NCI-H2227 treated with DMSO at 0.1 percent for 48 hours (cell line): ENCODE measurements at regions not wholly inside any gene's neighbourhood (a gene's known extent, or its start where the extent isn't known, plus 50 kb on each side); places are given as distances from the start of the nearest gene placed in this dataset.

Experiments used
- DNase-seq: peaks from one replicate; lab custom pipeline; 2025; lab: John Stamatoyannopoulos, UW

DNA sequence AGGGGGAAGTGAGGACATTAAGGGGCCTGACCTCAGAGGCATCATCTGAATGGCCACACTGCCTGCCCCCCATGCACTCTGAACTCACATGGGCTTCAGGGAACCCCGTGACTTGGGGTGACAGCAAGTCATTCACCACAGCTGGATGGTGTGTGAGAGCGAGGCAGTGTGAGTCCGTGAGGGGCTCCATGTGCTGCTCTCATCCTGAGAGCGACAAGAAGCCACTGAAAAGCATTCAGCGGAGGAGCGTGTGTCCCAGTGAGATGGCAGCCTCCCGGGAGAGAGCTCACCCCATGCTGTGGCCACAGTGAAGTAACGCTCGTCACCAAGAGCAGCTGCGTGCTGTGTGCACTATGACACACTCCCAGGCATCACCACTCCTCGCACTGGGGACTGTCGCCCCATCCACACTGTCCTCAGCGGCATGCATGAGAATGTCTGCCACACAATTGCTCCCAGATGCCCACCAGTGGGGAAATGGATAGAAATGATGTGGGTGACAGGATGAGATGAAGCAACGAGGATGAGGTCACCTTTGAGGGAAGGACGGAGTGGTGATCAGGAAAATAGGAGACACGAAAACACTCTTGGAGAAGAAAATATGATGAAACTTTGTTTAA lies 213.0 kb upstream of the RAB6C start:
- DNase-seq: no peak

DNA sequence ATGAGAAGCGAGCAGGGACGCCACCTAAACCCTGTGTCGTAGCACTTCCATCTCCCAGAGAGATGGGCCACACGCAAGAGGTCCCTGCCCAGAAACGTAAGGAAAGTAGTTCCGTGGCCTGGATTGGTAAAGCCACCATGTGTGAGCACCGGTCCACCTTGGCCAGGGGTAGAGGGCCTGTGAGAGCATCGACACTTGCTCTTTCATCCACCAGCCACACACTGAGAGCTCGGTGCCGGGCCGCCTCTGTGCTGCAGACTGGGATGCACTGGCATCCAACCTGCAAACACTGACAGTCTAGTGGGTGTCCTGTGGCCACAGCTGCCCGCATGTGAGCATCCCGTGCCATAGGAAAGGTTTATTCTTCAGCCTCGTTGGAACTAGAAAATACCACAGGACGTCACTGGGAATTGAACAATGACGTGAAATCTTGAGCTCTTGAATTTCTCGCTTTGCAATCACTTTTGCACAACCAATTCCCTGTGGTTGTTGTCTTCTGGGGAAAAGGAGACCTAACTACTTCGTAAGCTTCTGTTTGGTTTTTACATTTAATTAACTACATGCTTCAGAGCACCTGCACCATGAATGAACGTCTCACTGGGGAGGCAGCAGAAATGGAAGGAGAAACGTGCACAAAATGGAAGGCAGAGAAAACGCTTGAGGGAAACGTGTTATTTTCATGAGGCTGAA lies 212.0 kb upstream of the RAB6C start:
- DNase-seq: no peak

DNA sequence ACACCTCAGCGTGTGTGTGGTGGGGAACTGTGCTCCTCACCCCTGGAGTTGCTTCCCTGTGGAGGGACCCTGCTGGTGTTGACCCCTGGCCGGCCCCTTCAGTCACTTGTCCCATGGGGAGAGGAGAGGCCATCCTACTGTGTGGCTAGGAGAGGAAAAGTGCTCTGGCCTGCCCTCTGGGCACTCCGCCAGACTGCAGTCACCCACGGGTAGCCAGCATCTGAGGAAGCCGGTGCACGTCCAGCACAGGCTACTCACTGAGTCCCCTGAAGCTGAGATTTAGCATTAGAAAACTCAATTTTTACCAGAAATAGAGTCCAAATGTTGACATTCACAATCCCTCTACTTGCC lies 211.5 kb upstream of the RAB6C start:
- no peak for DNase-seq

DNA sequence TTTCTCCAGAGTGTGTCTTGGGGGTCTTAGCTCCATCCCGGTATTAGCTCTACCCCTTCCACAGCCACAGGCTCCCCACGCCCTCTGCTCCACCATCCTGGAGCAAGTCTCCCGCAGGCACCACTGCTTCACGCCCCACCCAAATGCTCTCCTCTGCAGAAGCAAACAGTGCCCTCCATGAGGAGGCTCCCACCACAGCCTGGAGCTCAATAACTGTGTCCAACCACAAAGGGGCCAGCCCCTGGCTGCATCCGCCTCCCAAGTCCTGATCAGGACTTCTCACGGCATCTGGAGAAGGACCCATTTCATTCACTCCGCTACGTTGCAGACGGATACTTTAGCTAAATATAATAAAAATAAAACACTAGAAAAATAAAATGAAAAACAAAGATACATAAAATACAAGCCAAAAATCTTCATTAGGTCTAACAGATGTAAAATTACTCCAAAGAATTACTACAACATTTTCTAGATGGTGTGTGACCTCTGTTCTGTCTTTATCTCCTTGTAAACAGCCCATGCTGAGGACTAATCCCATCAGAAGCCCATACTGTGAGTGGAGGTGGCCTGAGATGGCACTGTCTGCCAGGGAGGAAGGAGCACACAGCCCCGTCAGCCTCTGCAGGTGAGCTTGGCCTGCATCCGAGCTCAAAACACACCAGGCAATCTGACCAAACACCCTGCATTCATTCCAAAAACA lies 210.8 kb upstream of the RAB6C start:
- no peak for DNase-seq

DNA sequence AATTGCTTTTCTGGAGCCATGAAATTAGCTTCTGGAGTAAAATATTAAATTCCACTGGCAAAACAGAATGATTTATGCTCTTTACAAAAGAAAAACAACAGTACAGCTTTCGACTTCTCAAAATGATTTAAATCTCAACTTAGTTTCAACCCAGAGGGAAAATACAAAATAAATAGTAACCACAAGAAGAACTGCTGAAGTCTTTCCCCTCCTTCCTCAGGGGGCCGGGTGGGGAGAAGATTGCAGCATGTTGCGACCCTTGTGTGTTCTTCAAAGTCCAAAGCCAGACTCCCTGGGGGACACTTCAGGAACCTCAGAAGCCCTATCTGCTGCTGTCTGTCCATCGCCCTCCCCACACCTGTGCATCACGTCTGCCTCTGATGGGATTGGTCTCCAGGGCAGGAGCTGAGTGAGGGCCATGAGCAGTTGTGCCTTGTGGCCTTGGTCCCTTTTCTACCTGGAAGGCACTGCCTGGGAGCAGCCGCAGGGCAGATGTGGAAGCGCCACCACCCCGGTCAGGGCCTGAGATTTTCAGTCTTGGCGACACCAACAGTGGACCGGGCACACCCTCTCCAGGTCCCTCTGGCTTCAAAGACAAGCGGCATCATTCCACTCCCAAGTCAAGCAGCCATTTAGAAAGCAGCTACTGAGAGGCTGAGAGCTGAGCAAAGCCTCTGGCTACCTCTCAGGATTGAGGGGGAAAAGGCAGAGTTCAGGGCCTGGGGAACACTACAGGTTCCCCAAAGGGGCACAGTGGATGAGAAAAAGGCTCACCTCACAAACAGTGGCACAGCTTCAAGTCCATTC lies 210.1 kb upstream of the RAB6C start:
- DNase-seq: no peak

DNA sequence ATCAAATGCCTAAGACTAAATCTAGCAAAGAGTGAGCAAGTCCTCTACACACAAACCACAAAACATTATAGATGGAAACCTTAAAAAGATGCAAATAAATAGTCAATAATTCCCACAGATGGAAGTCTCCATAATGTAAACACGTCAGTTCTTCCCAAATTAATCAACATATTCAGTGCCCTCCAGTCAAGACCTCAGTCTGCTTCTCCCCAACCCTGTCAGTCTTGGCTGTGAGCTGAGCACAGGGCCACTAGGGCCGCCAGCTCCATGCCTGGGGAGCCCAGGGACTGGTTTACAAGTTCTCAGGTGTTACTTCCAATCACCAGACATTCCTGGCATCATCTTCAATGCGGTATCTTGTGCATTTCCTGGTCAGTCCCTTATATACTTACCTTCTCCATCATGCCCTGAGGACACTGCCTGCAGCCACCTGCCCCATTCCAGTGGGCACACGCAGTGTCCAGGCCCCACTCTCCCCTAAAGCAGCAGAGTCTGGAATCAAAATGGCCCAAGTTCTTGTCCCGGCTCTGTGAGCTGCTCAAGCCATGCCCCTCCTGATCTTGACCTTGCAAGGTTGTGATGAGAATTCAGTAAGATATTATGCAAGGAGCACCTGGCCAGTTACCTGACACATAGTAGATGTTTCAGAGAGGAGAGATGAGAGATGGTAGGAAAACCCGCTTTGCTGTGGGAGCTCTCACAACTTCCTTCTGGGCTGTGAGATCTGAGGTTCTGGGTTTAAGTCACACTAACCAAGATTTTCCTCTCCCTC lies 207.9 kb upstream of the RAB6C start:
- no peak for DNase-seq

DNA sequence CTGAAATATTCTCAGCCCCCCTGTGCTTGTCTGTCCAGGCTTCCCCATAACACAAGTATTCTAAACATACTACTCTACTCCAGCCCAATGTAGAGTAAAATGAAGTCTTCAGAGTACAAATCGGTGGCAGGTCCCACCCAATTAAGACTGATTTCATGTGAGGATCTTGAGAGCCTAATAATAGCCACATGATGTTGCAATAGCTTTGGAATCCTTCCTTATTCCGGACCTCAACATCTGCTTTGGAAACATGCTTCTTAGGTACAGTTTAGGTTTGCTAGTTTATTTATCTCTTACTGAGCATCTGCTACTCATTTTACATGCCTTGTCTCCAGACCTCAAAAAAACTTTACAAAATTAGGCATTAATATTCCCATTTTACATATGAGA lies 207.3 kb upstream of the RAB6C start:
- no peak for DNase-seq

DNA sequence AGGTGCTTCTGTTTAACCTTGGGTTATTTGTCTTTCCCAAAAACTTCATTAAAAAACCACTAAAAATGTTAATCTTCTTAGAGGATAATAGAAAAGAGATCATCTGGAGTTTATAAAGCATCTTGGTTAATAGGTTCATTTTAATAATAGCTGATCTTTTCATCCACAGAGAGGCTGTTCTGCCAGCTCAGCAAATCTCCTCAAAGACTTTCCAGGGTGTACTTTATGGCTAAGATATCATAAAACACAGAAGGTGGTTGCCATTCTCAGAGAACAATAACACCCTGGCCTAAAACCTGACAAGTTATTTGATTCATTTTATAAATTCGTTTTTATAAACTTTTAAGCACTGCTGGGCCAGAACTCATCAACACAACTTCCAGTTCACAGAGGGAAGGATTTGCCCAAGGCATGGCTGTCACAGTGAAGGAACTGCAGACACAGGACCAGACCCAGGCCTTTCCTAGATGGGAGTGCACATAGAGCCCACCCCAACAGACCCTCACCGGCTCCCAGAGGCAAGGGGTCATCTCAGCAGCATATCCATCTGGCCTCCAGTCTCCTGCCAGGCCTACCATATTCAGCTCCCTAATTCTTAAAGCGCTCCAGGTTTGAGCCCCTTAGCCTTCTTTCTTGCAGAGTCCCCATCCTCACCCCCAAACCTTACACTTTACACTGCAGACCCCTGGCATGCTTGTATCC lies 203.4 kb upstream of the RAB6C start:
- DNase-seq: no peak

DNA sequence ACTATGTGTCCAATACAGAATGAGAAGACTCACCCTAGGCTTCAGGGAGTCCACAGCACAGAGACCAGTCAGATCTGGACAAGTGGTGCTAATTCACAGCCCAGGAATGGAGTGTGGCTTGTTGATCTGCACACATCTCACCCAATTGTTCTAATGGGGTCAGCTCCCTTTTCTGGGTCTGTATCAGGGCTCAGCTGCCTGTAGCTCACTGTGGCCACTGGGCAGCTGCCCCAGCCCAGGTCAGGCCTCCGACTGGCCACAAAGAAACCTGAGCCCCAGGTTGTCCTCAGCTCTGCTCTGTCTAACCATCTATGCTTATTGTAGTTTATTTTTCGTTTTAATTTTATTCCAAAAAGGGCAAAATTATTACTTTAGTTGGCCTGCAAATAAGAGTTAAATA lies 202.3 kb upstream of the RAB6C start:
- DNase-seq: no peak

DNA sequence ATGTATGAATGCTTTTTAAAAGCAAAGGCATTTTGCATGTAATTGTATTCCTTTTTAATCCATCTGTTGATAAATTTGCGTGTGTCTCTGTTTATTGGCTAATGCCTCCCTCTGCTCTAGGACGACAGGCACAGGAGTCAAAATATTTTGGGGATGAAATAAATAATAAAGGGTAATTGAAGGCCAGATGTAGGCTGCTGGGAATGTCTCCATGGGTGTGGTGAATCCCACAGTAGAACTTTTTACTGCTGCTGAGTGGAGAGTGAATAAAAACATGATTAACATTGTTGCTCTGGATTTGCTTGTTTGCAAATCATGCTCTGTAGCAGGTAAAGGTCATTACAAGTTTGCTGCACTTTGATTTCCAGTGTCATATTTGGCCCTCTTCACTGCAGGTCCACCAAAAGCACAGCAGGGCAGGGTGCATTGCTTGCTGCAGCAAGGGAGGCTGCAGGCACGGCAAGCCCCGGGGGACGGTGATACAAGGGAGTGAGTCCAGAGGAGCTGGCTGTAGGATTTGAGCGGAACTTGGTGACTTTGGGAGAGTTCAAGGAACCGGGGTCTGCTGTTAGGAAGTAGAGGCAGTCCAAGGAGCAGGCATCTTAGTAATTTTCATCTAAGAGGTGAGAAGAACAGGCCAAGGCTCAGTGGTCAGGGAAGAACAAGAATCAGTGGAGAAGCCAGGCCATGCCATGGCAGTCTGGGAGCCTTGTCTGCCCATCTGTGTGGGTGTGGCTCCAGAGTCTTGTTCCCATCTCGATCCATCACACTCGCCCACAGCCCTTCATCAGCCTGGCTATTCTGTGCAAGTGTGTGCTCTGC lies 201.5 kb upstream of the RAB6C start:
- DNase-seq: peak; percentile 8

DNA sequence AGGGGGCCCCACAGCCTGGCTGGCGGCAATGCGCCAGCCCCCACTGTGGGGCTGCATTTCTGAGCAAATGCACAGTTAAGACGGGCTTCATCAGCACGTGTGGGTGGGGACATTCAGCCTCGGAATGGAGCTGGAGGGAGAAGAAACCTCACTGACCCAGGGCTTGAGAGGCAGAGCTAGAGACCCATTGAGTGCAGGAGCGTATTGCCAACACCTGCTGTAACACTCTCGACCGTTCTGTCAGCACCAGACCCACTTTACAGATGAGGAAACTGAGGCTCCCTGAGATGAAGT lies 200.9 kb upstream of the RAB6C start:
- no peak for DNase-seq

DNA sequence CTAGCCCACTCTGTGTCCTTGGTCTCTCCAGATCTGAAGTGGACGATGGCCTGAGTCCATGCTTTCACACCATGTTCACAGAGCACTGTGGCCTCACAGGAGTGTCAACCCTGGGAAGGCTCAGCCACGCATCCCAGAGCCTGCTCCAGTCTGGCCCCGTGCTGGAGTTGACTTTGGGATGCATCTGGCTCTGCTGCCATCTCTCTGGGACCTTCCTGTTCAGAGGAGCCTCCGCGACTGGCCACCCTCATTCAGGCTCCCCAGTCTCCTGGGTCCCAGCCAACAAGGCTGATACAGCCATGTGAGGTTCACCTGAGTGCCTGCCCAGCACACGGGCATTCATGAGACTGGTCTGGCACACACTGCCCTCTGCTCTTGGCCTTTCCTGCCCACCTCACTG lies 199.7 kb upstream of the RAB6C start:
- DNase-seq: no peak

DNA sequence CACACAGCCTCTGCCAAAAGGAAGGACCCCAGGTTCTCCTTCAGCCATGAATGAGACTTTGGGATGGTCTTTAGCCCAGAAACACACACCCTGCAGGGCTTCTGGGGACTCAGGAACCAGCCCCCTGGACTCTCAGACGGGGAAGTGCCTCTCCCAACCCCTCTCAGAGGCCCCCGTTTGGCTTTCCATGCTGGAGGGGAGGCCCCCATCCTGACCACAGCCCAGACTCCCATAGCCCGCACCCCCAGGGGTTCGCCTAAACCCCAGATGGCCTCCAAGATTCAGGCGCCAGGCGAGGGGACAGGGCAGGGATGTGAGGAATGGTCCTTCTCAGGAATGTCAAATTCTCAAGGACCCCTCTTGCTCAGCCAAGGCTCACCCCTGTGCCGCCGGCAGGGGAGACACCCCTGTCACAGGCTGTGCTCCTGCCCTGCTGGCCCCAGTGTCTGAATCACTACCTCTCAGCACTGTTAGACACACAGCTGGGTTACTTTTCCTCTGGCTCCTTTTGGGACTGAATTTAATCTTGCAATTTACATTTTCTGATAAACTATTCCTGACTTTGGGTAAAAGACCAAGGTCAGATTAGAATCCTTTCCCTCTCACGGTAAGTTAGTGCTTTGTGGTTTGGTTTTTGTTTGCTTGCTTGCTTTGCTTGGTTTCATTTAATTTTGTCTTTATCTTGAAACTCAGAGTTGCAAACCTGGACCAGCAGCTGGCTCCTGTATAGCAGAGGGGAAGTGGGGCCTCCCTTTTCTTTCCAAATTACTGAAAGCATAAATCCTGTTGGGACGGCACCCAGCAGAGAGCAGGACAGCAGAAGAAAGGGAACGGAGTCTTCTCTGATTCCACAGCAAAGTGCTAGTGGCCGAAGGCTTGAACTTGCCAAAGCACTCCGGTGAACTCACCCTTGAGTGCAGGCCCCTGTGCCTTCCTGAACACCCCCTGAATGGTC lies 198.9 kb upstream of the RAB6C start:
- no peak for DNase-seq

DNA sequence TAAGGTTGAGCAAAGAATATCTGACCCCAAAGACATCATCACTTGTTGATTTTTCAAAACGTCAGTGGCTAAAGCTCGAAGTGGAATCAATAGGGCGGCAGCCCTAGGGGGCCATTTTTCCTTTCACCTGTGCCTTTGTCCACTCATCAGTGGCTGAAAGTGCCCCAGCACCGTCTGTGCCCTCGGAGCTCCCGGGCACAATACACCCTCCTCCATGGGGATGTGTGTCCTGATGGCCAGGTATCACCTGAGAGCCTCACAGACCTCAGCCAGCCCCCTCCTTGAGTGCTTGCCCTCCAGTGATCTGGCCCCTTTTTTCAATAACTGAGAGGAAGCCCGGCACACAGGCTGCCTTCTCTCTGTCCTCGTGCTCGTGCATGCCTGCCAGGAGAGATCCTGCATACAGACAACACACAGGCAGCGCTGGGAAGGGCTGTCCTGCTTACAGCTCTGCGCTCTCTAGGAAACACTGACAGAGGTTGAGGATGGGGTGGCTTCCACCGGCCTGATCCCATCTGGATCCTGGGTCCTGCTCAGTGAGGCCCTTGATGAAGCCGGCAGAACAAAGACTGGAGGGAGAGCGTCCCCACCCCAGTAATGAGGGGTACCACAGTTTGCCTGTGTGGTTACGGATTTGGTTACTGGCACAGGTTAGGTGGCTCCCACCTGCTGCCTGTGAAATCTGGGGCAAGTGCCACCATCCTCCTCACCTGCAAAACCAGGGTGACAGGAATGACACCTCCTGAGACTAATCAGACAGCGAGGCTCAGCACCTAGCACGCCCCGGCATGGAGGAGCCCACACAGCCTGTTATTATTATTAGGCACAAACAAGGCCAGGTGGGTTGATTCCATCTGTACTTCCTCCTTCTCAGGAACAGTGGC lies 197.5 kb upstream of the RAB6C start:
- no peak for DNase-seq

DNA sequence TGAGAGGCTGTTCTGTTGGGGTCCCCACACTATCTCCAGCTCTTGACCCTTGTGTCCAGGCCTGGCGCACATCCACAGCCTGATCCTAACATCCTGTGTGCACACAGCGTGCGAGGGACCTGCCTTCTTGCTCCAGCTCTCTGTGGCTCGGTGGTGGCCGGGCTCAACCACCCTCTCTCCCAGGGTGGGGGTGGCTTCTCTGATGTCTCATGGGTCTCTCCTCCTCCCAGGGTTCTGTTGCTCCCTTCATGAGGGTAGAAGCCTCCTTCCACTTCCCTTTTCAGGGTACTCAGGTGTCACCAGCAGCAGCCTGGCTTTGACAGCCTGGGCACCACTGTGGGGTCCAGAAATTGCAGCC lies 196.9 kb upstream of the RAB6C start:
- no peak for DNase-seq

DNA sequence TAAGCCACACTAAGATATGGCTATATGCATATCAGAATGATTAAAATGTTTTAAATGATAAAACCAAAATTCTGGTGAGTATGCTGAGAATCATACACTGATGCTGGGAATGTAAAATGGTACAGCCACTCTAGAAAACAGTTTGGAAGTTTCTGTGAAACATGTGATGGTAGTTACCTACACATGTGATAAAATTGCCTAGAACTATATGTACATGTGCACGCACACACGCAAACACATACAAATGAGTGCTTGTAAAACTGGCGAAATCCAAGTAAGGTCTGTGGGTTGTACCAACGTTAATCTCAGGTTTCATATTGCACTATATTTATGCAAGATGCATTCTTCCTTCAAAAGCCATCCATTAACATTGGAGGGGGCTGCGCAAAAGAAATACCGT lies 195.0 kb upstream of the RAB6C start:
- DNase-seq: no peak

DNA sequence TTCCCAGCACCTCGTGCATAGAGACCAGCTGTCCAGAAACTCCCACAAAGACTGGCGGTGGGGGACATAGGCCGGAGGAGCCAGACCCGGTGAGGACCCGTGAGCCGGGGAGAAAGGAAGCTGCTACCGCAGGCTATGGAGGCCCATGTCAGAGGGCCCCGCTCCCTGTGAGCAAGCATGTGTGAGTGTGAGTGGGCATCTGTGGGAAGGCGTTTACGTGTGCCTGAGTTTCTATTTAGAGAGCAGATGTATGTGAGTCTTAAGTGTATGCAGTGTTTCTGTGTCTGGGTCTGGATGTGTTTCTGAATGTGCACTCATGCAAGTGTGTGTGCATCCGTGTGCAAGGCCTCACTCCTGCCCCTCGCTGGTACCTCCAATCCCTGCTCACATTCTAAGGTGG lies 187.8 kb upstream of the RAB6C start:
- DNase-seq: no peak

DNA sequence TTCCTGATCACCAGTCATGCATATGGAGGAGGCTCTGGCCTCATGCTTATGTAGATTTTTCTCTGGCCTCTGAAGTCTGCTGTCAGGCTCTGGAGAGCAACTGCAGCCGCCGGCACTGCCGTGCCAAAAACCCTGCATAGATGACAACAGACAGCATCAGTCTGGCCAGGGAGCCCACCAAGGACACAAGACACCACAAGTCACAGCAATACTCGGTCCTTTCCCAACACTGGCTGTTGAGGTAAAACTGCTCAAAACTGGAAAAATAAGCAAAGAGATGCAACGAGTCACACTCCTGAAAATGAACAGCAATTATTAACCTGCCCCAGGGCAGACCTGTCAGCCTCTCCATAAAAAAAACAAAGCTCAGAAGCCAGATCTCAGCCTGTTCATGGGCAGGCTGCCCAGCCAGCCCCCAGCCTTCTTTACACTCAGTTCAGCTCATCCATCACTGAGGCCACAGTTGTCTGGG lies 186.0 kb upstream of the RAB6C start:
- DNase-seq: no peak

DNA sequence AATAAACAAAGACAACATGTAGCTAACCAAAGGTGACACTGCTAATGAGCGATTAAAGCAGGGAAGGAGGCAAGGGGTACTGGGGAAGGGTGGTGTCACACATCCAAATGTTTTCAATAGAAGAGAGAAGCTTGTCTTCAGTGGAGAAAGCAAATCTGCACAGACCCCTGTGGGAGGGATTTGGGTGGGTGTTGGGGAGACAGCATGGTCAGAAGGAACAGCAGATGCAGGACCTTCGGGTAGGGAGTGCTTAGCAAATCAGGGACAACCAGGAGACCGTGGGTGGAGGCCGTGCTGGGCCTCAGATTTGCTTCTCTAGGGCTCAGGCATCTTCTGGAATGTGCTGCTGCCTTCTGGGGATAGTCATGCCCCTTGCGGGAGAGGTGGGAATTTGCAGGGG lies 185.3 kb upstream of the RAB6C start:
- no peak for DNase-seq
